GM19463 (cell line): ENCODE measurements at regions not wholly inside any gene's neighbourhood (a gene's known extent, or its start where the extent isn't known, plus 50 kb on each side); places are given as distances from the start of the nearest gene placed in this dataset.
"Not testable (repeated sequence)": the region's sequence is repeated elsewhere in the genome, so short reads cannot be mapped to it uniquely, and the experiment has no call there.

Experiments
- ATAC-seq: cut with Tn5 transposase; IDR thresholded peaks from one replicate; pipeline ENCODE4 v1.9.1; 2021; ENCODE audit warnings: mild to moderate bottlenecking, moderate library complexity; ENCODE audit not compliant: unreplicated experiment

GRCh38 chr4:188992706-188993105, 853.5 kb downstream of the TRIML1 start:
- no peak for ATAC-seq

- ATAC-seq, result no peak
These were observed 854.6 kb downstream of the TRIML1 start for GRCh38 chr4:188993871-188994270.

GRCh38 chr4:189001283-189001970, 862.2 kb downstream of the TRIML1 start:
- ATAC-seq, result no peak

GRCh38 chr4:189001971-189002450, 862.8 kb downstream of the TRIML1 start:
- ATAC-seq, result no peak

- no peak for ATAC-seq
These were observed 863.2 kb downstream of the TRIML1 start for GRCh38 chr4:189002475-189002874.

GRCh38 chr4:189010452-189011217, 871.4 kb downstream of the TRIML1 start:
- not testable (repeated sequence) for ATAC-seq

GRCh38 chr4:189021831-189022230, 882.6 kb downstream of the TRIML1 start:
- ATAC-seq, result no peak

GRCh38 chr4:189022440-189023035, 883.3 kb downstream of the TRIML1 start:
- no peak for ATAC-seq

- ATAC-seq, result no peak
These were observed 890.8 kb downstream of the TRIML1 start for GRCh38 chr4:189029976-189030504.

GRCh38 chr4:189032606-189033338, 893.5 kb downstream of the TRIML1 start:
- no peak for ATAC-seq

GRCh38 chr4:189033801-189034347, 894.6 kb downstream of the TRIML1 start:
- ATAC-seq, result no peak

GRCh38 chr4:189035091-189035490, 895.9 kb downstream of the TRIML1 start:
- no peak for ATAC-seq

- ATAC-seq, result no peak
These were observed 896.4 kb downstream of the TRIML1 start for GRCh38 chr4:189035654-189036053.

- ATAC-seq, result no peak
These were observed 897.7 kb downstream of the TRIML1 start for GRCh38 chr4:189036906-189037305.

- ATAC-seq, result no peak
These were observed 894.0 kb upstream of the FRG1 start for GRCh38 chr4:189046642-189047041.

- ATAC-seq, result no peak
These were observed 892.6 kb upstream of the FRG1 start for GRCh38 chr4:189048119-189048518.

GRCh38 chr4:189049682-189050081, 891.0 kb upstream of the FRG1 start:
- ATAC-seq, result no peak

- ATAC-seq, result no peak
These were observed 890.0 kb upstream of the FRG1 start for GRCh38 chr4:189050643-189051042.

GRCh38 chr4:189053621-189054020, 887.1 kb upstream of the FRG1 start:
- ATAC-seq, result no peak

- no peak for ATAC-seq
These were observed 880.6 kb upstream of the FRG1 start for GRCh38 chr4:189060104-189060503.
